Suprapubic skin (tissue), 4 donors: ENCODE measurements at regions not wholly inside any gene's neighbourhood (a gene's known extent, or its start where the extent isn't known, plus 50 kb on each side); places are given as distances from the start of the nearest gene placed in this dataset.

Source experiments
- DNase-seq, 2 donors: peaks; one replicate each; pipeline ENCODE4 v3.0.0-alpha.2; 2019; ENCODE audit warnings: low spot score in 2 of 2
- H3K27ac ChIP-seq: fragments of 200-600 bp; sonication (generic); one replicate; pipeline ENCODE4 v1.5.1; 2019
- H3K27me3 ChIP-seq: fragments of 200-600 bp; sonication (generic); one replicate; pipeline ENCODE4 v1.5.1; 2019
- H3K36me3 ChIP-seq: fragments of 200-600 bp; sonication (generic); one replicate; pipeline ENCODE4 v1.5.1; 2019
- H3K4me1 ChIP-seq: fragments of 200-600 bp; sonication (generic); one replicate; pipeline ENCODE4 v1.5.1; 2019
- H3K4me3 ChIP-seq: fragments of 200-600 bp; sonication (generic); one replicate; pipeline ENCODE4 v1.5.1; 2019; ENCODE audit warnings: mild to moderate bottlenecking
- H3K9me3 ChIP-seq: fragments of 200-600 bp; sonication (generic); one replicate; pipeline ENCODE4 v1.5.1; 2019
- CTCF ChIP-seq, 2 donors: fragments of 200-600 bp in 1 of 2; fragments of 450-650 bp in 1 of 2; sonication (generic) in 1 of 2; IDR thresholded peaks; one replicate each; pipeline ENCODE4 v1.5.1; 2016 to 2019; ENCODE audit warnings: antibody characterized with exemption in 2 of 2, mild to moderate bottlenecking in 1 of 2, moderate library complexity in 1 of 2
- EP300 ChIP-seq: sonication (generic); formaldehyde crosslinking; IDR thresholded peaks from one replicate; pipeline ENCODE4 v1.6.1; 2017; ENCODE audit warnings: antibody characterized with exemption
- POLR2A ChIP-seq, 2 donors: fragments of 450-650 bp; IDR thresholded peaks; one replicate each; pipeline ENCODE4 v1.6.1; 2017; ENCODE audit warnings: antibody characterized with exemption in 2 of 2, mild to moderate bottlenecking in 2 of 2, moderate library complexity in 2 of 2
- POLR2AphosphoS5 ChIP-seq, 3 donors: sonication (generic); formaldehyde crosslinking; IDR thresholded peaks; one replicate each; pipeline ENCODE4 v1.6.1; 2017; ENCODE audit warnings: antibody characterized with exemption in 3 of 3
- WGBS: methylation state at CpG from one replicate; pipeline ENCODE4 v1.1.5; 2018; 5-methylcytosine and 5-hydroxymethylcytosine counted together

- no peaks in the 10 kb centered on the region for H3K4me1 ChIP-seq
- H3K4me3 ChIP-seq: no peak overlapping the region
- no peak for DNase-seq
- H3K27me3 ChIP-seq: no peaks in the 10 kb centered on the region
- no peak overlapping the region for H3K27ac ChIP-seq
- TF ChIP-seq EP300: no peak
- TF ChIP-seq POLR2A (IDR thresholded peaks at IDR 0.05): no peak
- no peaks in the 10 kb centered on the region for H3K36me3 ChIP-seq
- H3K9me3 ChIP-seq: no peaks in the 10 kb centered on the region
- 95% methylated on average over 2 of the region's 2 CpGs for WGBS
Measured at GRCh38 chr2:217156801-217157200, 296.9 kb upstream of the TNP1 start.

GRCh38 chr2:217154923-217155322, 295.1 kb upstream of the TNP1 start:
- H3K27me3 ChIP-seq: no peaks in the 10 kb centered on the region
- H3K4me3 ChIP-seq: no peak overlapping the region
- DNase-seq: no peak
- no peaks in the 10 kb centered on the region for H3K9me3 ChIP-seq
- WGBS: 71% methylated on average over 9 of the region's 9 CpGs
- TF ChIP-seq EP300 (no peak), POLR2AphosphoS5 (IDR thresholded peaks at IDR 0.05) (no peak), CTCF (IDR thresholded peaks at IDR 0.05) (no peak), POLR2A (IDR thresholded peaks at IDR 0.05) (no peak)
- H3K27ac ChIP-seq: no peak overlapping the region
- no peaks in the 10 kb centered on the region for H3K36me3 ChIP-seq
- H3K4me1 ChIP-seq: no peaks in the 10 kb centered on the region

- 98% methylated on average over 5 of the region's 5 CpGs for WGBS
- TF ChIP-seq EP300 (no peak), POLR2A (IDR thresholded peaks at IDR 0.05) (no peak), POLR2AphosphoS5 (IDR thresholded peaks at IDR 0.05) (no peak)
- H3K4me1 ChIP-seq: no peaks in the 10 kb centered on the region
- H3K9me3 ChIP-seq: no peaks in the 10 kb centered on the region
- H3K27me3 ChIP-seq: no peaks in the 10 kb centered on the region
- no peak overlapping the region for H3K27ac ChIP-seq
- H3K4me3 ChIP-seq: no peak overlapping the region
- no peaks in the 10 kb centered on the region for H3K36me3 ChIP-seq
- DNase-seq: no peak
Measured at GRCh38 chr2:217153510-217153909, 293.6 kb upstream of the TNP1 start.

GRCh38 chr2:217152831-217153230, 293.0 kb upstream of the TNP1 start:
- Histone ChIP-seq H3K27ac (no peak overlapping the region), H3K4me1 (no peaks in the 10 kb centered on the region), H3K36me3 (no peaks in the 10 kb centered on the region), H3K4me3 (no peak overlapping the region), H3K27me3 (no peaks in the 10 kb centered on the region), H3K9me3 (no peaks in the 10 kb centered on the region)
- WGBS: 92% methylated on average over 3 of the region's 3 CpGs
- no peak for DNase-seq
- no peak for TF ChIP-seq CTCF (IDR thresholded peaks at IDR 0.05)
- no peak for TF ChIP-seq EP300
- TF ChIP-seq POLR2AphosphoS5 (IDR thresholded peaks at IDR 0.05): no peak
- TF ChIP-seq POLR2A (IDR thresholded peaks at IDR 0.05): no peak

GRCh38 chr2:217151509-217152206, 291.8 kb upstream of the TNP1 start:
- H3K27ac ChIP-seq: no peak overlapping the region
- H3K4me3 ChIP-seq: no peak overlapping the region
- WGBS: 71% methylated on average over 10 of the region's 10 CpGs
- H3K36me3 ChIP-seq: no peaks in the 10 kb centered on the region
- no peaks in the 10 kb centered on the region for H3K9me3 ChIP-seq
- DNase-seq: no peak
- H3K4me1 ChIP-seq: no peaks in the 10 kb centered on the region
- TF ChIP-seq POLR2A (IDR thresholded peaks at IDR 0.05) (no peak), CTCF (IDR thresholded peaks at IDR 0.05) (no peak), POLR2AphosphoS5 (IDR thresholded peaks at IDR 0.05) (no peak), EP300 (no peak)
- H3K27me3 ChIP-seq: no peaks in the 10 kb centered on the region

- no peaks in the 10 kb centered on the region for H3K4me1 ChIP-seq
- TF ChIP-seq POLR2A (IDR thresholded peaks at IDR 0.05) (no peak), EP300 (no peak)
- no peak overlapping the region for H3K4me3 ChIP-seq
- no peaks in the 10 kb centered on the region for H3K27me3 ChIP-seq
- no peaks in the 10 kb centered on the region for H3K36me3 ChIP-seq
- 77% methylated on average over 4 of the region's 4 CpGs for WGBS
- DNase-seq: no peak
- no peak overlapping the region for H3K27ac ChIP-seq
- no peaks in the 10 kb centered on the region for H3K9me3 ChIP-seq
Measured at GRCh38 chr2:217150236-217150635, 290.4 kb upstream of the TNP1 start.
